OCI-LY1 (cell line): ENCODE measurements at regions not wholly inside any gene's neighbourhood (a gene's known extent, or its start where the extent isn't known, plus 50 kb on each side); places are given as distances from the start of the nearest gene placed in this dataset.

Source experiments
- EZH2 ChIP-seq: fragments of 200-600 bp; sonication (generic), shearing (Covaris generic); IDR thresholded peaks from 2 replicates; pipeline ENCODE4 v1.8.0; 2017; ENCODE audit warnings: borderline replicate concordance, mixed run types, mild to moderate bottlenecking, antibody characterized with exemption, low read length, moderate library complexity, mixed read lengths
- TF ChIP-seq, protein P1 (sequence below): fragments of 200-600 bp; sonication (generic), shearing (Covaris generic); IDR thresholded peaks from 2 replicates; pipeline ENCODE4 v1.5.1; 2017; ENCODE audit warnings: mild to moderate bottlenecking, antibody characterized with exemption, low read length, moderate library complexity, mixed read lengths

DNA sequence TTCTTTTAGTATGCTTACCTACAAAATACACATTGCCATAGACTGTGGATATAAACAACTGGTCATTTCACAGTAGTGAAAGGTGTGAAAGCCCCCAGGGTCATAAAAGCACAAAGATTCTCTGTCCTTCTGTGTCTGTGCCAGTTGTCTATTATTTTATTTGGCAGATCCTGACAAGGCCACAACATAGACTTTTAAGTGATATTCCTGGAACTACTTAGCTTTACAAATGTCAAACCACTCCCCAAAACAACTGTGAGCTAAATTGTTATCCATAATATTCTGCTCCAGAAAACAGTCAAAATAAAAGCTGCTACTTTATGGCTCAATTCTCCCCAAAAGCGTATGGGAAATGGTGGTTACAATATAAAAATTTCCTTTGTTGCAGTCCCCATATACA, 172.1 kb downstream of the SEC23A start:
- TF ChIP-seq, protein P1, sequence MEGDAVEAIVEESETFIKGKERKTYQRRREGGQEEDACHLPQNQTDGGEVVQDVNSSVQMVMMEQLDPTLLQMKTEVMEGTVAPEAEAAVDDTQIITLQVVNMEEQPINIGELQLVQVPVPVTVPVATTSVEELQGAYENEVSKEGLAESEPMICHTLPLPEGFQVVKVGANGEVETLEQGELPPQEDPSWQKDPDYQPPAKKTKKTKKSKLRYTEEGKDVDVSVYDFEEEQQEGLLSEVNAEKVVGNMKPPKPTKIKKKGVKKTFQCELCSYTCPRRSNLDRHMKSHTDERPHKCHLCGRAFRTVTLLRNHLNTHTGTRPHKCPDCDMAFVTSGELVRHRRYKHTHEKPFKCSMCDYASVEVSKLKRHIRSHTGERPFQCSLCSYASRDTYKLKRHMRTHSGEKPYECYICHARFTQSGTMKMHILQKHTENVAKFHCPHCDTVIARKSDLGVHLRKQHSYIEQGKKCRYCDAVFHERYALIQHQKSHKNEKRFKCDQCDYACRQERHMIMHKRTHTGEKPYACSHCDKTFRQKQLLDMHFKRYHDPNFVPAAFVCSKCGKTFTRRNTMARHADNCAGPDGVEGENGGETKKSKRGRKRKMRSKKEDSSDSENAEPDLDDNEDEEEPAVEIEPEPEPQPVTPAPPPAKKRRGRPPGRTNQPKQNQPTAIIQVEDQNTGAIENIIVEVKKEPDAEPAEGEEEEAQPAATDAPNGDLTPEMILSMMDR: no peak
- TF ChIP-seq EZH2: no peak
